Sigmoid colon (tissue), 4 donors: ENCODE measurements at regions not wholly inside any gene's neighbourhood (a gene's known extent, or its start where the extent isn't known, plus 50 kb on each side); places are given as distances from the start of the nearest gene placed in this dataset.

ENCODE experiments used
- CTCF ChIP-seq, 4 experiments: fragments of 450-650 bp in 3 of 4; fragments of 200-600 bp in 1 of 4; IDR thresholded peaks; one replicate each; pipeline ENCODE4 v1.5.1; 2016 to 2019; ENCODE audit warnings: antibody characterized with exemption in 4 of 4, mild to moderate bottlenecking in 3 of 4, moderate library complexity in 2 of 4
- POLR2A ChIP-seq, 2 donors: fragments of 450-650 bp; IDR thresholded peaks; one replicate each; pipeline ENCODE4 v1.6.1; 2016; ENCODE audit warnings: antibody characterized with exemption in 2 of 2, mild to moderate bottlenecking in 2 of 2, moderate library complexity in 2 of 2
- POLR2AphosphoS5 ChIP-seq, 4 donors: sonication (generic); formaldehyde crosslinking; IDR thresholded peaks; one replicate each; pipeline ENCODE4 v1.6.1; 2017; ENCODE audit warnings: antibody characterized with exemption in 4 of 4

- no peak for TF ChIP-seq CTCF (IDR thresholded peaks at IDR 0.05)
- TF ChIP-seq POLR2A (IDR thresholded peaks at IDR 0.05), result no peak
- no peak for TF ChIP-seq POLR2AphosphoS5 (IDR thresholded peaks at IDR 0.05)
These were observed 175.3 kb upstream of the CREB1 start for GRCh38 chr2:207354462-207354861.
